NCI-H1092 treated with DMSO at 0.1 percent for 48 hours (cell line): ENCODE measurements at regions not wholly inside any gene's neighbourhood (a gene's known extent, or its start where the extent isn't known, plus 50 kb on each side); places are given as distances from the start of the nearest gene placed in this dataset.

ENCODE experiments used
- DNase-seq: peaks from one replicate; lab custom pipeline; 2025; lab: John Stamatoyannopoulos, UW

DNA sequence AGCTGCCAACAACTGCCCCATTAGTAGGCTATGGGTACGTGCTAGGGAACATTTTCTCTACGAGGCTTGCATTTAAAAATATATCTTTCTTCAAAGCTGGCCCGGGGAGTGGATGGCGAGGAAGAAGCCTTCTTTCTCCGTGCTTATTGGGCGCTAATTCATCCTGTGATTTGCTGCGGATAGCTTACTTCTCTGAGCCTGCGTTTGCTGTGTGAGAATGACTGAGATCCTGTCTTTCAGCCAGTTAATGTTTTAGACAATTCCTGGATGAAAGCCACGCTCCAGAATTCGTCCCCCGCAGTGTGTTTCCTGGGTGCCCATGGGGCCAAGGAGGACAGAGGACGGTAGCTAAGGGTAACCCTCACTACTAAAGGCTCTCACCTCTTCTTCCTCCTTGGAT lies 57.8 kb upstream of the TARBP1 start:
- DNase-seq, result no peak

DNA sequence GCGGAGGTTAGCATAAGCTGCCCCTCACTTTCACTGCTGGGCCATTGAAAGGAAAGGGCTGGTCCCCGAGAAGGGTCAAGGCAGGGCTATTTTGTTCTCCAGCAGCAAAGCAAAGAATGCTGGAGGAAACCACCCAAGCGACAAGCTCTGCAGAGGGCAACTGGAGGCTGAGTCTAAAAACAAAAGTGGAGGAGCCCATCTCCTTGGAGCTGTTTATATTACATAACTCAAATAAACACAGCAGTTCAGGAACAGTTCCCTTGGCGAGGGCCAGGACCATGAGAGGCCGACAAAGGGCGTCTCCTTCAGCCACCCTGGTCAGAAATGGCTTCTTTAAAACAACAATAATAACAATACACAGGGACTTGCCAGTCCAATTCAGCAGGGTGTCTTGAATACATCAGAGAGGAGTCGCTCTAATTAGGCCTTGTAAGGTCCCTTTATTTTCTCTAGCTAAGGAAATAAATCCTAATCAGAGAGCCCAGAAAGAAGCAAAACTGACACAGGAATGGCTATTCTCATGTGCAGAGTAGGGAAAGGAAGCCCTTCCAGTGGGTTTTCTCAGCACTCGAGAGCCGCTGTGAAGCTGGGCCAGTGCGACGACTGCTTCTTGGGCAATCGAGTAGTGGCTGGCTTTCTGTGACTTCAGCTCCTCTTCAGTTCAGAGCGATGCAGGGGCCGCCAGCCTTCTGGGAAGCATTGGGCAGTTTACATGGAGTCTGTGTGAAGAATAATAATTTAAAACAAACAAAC lies 57.0 kb upstream of the TARBP1 start:
- DNase-seq, result no peak

DNA sequence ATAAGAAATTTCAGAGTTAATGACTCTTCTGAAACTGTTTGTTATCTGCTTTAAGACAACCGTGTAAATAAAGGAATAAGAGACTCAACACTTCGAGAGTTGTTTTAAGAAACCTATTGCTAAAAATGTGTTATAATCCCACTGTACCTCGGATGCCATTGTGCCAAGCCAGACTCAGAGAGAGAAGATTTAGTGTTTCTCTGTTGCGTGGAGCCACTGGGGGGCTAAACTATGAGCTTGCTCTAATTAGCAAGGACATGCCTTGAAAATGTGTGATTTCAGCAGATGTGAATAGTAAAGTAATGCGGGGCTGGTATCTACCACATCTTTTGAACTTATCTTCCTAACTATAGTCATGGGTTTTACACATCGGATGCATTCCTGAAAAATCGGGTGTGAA lies 56.2 kb upstream of the TARBP1 start:
- no peak for DNase-seq

DNA sequence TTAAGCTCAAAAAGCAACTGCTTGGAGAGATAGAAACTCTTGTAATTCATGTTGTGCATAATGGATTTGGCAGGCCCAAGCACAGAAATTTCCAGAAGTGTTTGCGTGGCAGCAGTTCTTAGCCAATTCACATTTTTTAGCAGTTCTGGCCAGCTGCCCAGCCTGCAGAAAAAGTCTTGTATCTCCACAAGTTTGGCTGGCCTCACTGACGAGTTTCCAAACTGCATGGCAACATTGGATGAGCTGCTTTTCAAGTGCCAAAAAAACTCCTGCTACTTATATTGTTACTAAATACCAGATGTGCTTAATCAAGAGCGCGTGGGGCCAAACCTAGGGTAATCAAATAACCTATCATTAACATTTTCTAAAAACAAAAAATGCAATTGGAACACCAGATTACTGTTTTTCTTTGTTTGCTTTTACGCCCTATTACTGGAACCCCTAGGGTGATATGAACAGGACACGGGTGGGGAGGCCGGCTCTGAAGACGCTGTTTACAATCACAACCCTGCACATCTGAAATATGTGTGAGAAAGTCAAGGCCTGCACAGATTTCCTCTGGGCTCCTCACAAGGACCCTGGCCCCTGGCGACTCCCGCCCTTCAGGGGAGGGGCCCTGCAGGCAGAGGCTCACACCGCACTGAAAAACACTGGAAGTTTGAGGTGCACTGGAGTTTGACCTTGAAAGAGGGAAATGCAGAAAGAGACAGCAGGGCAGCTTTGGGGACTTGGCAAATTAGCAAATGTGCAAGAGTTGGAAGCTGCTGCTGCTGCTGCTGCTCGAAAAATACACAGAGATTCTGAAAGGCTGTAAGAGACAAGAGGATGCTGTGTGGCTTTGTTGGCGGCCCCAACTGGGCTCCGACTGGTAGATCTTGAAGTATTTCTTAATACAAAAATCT lies 55.2 kb upstream of the TARBP1 start:
- DNase-seq, result peak; percentile 80

DNA sequence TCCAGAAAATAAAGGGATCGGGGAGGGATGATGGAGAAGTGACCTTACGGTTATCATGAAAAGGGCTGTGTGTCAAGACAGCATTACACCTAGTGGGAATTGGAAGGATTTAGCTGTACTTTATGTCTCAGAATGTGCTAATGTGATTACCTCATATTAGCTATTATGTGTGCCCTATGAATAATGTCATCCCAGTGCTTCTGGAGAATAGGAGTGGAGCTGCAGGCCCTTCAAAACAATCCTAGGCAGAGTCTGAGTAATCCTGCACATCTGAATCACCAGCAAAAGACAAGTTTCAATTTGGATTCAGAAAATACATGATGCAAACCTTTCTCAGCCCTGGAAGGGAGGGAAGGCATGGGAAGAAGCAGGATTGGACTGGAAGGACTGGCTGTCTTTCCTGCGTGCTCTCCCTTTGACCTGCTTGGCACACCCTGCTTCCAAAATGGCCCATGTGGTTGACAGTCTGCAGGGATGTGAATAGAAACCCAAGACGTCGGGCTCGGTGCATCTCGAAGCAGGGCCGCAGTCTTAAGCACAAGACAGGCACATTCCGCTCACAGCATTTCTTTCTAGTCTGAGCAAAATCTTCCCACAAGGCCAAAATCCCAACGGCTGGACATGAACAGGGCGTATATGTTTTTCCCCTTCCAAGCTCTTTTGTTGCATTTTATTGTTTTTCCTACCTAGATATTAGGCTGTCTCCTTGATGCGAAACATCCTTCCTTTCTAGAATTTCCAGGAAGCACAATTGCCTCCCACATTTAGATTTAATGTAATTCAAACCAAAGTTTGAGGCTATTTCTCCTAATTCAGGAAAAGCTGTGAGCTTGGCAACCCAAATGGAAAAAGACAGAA lies 54.3 kb upstream of the TARBP1 start:
- no peak for DNase-seq

DNA sequence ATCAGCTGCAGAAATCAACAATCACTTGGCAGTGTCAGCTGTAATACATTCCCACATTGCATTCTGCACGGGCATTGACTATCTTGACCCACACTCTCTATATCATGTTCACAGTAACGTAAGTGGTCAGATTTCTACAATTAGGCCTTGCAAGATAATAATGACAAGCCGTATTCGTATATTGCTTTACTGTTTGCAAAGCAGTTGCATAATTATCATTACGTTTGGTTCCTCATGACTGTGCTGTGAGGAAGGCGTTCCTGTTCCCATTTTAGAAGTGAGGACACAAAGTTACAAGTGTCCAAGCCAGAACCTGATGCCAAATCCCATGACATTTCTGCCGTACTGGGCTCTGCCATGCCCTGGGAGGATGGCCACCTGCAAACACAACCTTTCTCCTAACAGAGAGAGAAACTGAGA lies 53.5 kb upstream of the TARBP1 start:
- no peak for DNase-seq

DNA sequence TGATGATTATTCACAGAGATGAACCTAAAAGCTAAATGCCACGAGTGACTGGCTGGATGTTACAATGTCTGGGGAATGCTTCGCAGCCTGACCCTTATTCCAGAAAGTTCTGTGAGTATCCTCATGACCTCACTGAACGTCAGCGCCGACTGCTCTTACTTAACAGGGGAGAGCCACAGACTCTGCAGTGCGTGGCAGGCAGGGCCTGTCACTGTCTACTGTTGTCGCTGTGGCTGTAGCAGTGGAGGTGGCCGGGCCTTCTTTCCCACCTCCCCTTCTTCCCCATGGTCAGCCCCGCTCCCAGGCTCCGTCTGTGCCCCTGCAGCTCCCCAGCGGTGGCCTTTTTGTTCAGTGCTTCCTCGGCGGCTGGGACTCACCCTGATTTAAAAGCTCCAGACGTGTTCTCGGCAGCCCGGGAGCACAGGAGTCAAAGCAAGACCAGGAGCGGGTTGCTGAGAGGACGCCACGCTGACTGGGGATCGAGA lies 52.2 kb upstream of the TARBP1 start:
- no peak for DNase-seq

DNA sequence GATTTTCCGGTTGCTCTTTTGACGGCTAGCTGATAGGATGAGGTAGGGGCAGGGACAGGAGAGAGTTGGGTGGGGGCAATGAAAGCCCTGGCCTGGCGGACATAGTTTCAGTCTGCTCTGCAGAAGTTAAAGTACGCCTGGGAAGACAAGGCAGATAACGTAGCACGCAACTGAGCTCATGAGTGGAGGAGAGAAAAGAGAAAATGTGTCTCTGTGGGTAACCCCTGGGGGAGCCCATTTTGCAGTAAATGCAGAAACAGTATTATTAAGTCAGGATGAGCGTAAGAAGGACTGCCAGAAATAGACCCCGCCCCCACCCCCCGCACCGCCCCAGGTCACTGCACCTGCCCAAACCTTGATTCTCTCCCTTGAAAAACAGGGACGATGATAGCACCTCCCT lies 51.7 kb upstream of the TARBP1 start:
- DNase-seq, result no peak

DNA sequence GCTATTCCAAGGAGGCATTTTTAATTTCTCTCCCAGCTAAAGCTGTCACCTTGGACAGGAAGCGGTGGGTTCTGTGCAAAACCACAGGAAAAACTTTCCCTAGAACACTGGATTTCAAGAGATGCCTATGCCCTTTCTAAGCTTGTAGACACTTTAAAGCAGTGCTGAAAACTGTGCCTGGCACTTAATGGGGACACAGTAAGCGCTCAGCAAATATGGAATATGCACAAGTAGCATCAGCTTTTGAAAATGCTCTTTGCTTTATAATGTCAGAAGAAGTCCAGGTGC lies 50.9 kb upstream of the TARBP1 start:
- no peak for DNase-seq

DNA sequence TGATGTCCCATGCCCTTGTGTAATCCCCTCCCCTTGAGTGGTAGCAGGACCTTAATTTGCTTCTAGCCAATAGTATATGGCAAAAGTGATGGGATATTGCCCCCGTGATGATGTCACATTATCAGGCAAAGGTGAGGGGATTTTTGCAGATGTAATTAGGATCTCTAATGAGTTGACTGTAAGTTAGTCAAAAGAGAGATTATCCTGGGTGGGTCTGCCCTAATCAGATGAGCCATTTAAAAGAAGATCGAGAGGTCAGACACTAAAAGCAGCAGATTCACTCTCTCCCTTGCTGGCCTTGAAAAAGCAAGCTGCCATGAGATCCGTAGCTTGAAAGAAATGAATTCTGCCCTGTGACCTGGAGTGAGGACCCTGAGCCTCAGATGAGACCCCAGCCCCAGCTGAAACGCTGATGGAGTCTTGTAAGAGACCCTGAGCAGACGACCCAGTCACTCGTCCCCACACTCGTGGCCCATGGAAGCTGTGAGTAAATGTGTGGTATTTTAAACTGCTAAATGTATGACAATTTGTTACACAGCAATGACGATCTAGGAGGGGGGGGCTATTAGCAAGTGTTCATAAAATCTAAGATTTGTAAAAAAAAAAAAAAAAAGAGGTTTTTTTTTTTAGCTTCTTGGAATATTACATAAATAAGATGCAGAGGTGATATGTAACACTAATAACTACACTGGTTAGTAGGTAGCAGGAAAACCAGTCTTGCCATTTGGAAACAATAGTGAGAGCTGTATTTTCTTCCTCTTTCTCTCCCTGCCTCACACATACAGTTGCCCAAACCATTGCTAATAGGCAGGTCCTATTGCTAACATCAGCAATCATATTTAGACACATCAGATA lies 50.3 kb upstream of the TARBP1 start:
- no peak for DNase-seq
